ENCODE measurements at regions not wholly inside any gene's neighbourhood (a gene's known extent, or its start where the extent isn't known, plus 50 kb on each side); places are given as distances from the start of the nearest gene placed in this dataset.

GRCh38 chr20:50409495-50409894, 100.7 kb upstream of the PTPN1 start:
- DNase-seq: no peak

- DNase-seq: no peak
Measured at GRCh38 chr20:50410343-50410742, 99.8 kb upstream of the PTPN1 start.

GRCh38 chr20:50412069-50412468, 98.1 kb upstream of the PTPN1 start:
- no peak for DNase-seq

- no peak for DNase-seq
Measured at GRCh38 chr20:50412499-50412898, 97.7 kb upstream of the PTPN1 start.

GRCh38 chr20:50413088-50413500, 97.1 kb upstream of the PTPN1 start:
- no peak for DNase-seq

GRCh38 chr20:50415021-50415515, 95.1 kb upstream of the PTPN1 start:
- DNase-seq: no peak

GRCh38 chr20:50415516-50416268, 94.5 kb upstream of the PTPN1 start:
- no peak for DNase-seq

- DNase-seq: no peak
Measured at GRCh38 chr20:50416269-50417022, 93.7 kb upstream of the PTPN1 start.

- no peak for DNase-seq
Measured at GRCh38 chr20:50417023-50417329, 93.2 kb upstream of the PTPN1 start.

- no peak for DNase-seq
Measured at GRCh38 chr20:50417484-50418235, 92.5 kb upstream of the PTPN1 start.

GRCh38 chr20:50418890-50419642, 91.1 kb upstream of the PTPN1 start:
- no peak for DNase-seq

GRCh38 chr20:50420380-50420779, 89.8 kb upstream of the PTPN1 start:
- no peak for DNase-seq

- DNase-seq: no peak
Measured at GRCh38 chr20:50421356-50422340, 88.5 kb upstream of the PTPN1 start.

GRCh38 chr20:50423758-50424157, 86.4 kb upstream of the PTPN1 start:
- DNase-seq: no peak

- DNase-seq: no peak
Measured at GRCh38 chr20:50425076-50425475, 85.1 kb upstream of the PTPN1 start.

GRCh38 chr20:50426866-50427718, 83.1 kb upstream of the PTPN1 start:
- no peak for DNase-seq

GRCh38 chr20:50427719-50428083, 82.5 kb upstream of the PTPN1 start:
- no peak for DNase-seq

- no peak for DNase-seq
Measured at GRCh38 chr20:50428097-50428828, 81.9 kb upstream of the PTPN1 start.

- no peak for DNase-seq
Measured at GRCh38 chr20:50429412-50429811, 80.8 kb upstream of the PTPN1 start.

- no peak for DNase-seq
Measured at GRCh38 chr20:50431066-50431450, 79.1 kb upstream of the PTPN1 start.
